Astrocyte of the cerebellum (primary cell): ENCODE measurements at regions not wholly inside any gene's neighbourhood (a gene's known extent, or its start where the extent isn't known, plus 50 kb on each side); places are given as distances from the start of the nearest gene placed in this dataset.

ENCODE experiments used
- DNase-seq: peaks from one replicate; pipeline ENCODE4 v3.0.0-alpha.2; 2011; ENCODE audit warnings: low read depth
- H3K4me3 ChIP-seq: 2 replicates; pipeline ENCODE4 v1.5.1; 2011; ENCODE audit warnings: mild to moderate bottlenecking, low read depth, low read length, moderate library complexity
- CTCF ChIP-seq: IDR thresholded peaks from 2 replicates; pipeline ENCODE4 v1.5.1; 2012; ENCODE audit warnings: low read length, low read depth, moderate library complexity, mild to moderate bottlenecking; ENCODE audit errors: missing control alignments
- in situ Hi-C: cut with HindIII; loops from 2 replicates; pipeline ENCODE4 v1.10.0; 2017; ENCODE audit warnings: low sequenced_read_pairs

GRCh38 chr5:31124026-31124425, 69.5 kb upstream of the CDH6 start:
- in situ Hi-C loops = no loop called here
- H3K4me3 ChIP-seq = no peak overlapping the region
- no peak for TF ChIP-seq CTCF
- no peak for DNase-seq

- in situ Hi-C loops = no loop called here
- no peak overlapping the region for H3K4me3 ChIP-seq
- no peak for TF ChIP-seq CTCF
- DNase-seq = peak; percentile 59
Measured at GRCh38 chr5:31122998-31123951, 70.2 kb upstream of the CDH6 start.

- no peak for DNase-seq
- no peak for TF ChIP-seq CTCF
- H3K4me3 ChIP-seq = no peak overlapping the region
- in situ Hi-C loops = no loop called here
Measured at GRCh38 chr5:31121224-31121623, 72.3 kb upstream of the CDH6 start.

- TF ChIP-seq CTCF = no peak
- in situ Hi-C loops = no loop called here
- DNase-seq = no peak
- H3K4me3 ChIP-seq = no peak overlapping the region
Measured at GRCh38 chr5:31120642-31120948, 72.9 kb upstream of the CDH6 start.

- H3K4me3 ChIP-seq = no peak overlapping the region
- in situ Hi-C loops = no loop called here
- no peak for TF ChIP-seq CTCF
- DNase-seq = no peak
Measured at GRCh38 chr5:31119938-31120641, 73.4 kb upstream of the CDH6 start.

GRCh38 chr5:31116466-31117031, 76.9 kb upstream of the CDH6 start:
- no peak overlapping the region for H3K4me3 ChIP-seq
- DNase-seq = no peak
- no peak for TF ChIP-seq CTCF
- in situ Hi-C loops = no loop called here
